ENCODE measurements at regions not wholly inside any gene's neighbourhood (a gene's known extent, or its start where the extent isn't known, plus 50 kb on each side); places are given as distances from the start of the nearest gene placed in this dataset.

GRCh38 chr3:36165509-36166290 is 214.6 kb upstream of the STAC start:
- no peak for TF ChIP-seq CTCF (IDR thresholded peaks at IDR 0.05; ENCODE audit: control insufficient read depth, insufficient read depth, low read depth, low read length, missing control alignments)
- DNase-seq (ENCODE audit: low read depth): no peak
- no peak overlapping the region for H3K4me3 ChIP-seq (ENCODE audit: control insufficient read depth, low read depth, low read length)

GRCh38 chr3:36166477-36166876 is 213.8 kb upstream of the STAC start:
- peak; percentile 8 for DNase-seq (ENCODE audit: low read depth)
- TF ChIP-seq CTCF (IDR thresholded peaks at IDR 0.05; ENCODE audit: control insufficient read depth, insufficient read depth, low read depth, low read length, missing control alignments): no peak
- no peak overlapping the region for H3K4me3 ChIP-seq (ENCODE audit: control insufficient read depth, low read depth, low read length)

- H3K4me3 ChIP-seq (ENCODE audit: control insufficient read depth, low read depth, low read length): no peak overlapping the region
- no peak for DNase-seq (ENCODE audit: low read depth)
- TF ChIP-seq CTCF (IDR thresholded peaks at IDR 0.05; ENCODE audit: control insufficient read depth, insufficient read depth, low read depth, low read length, missing control alignments): no peak
These were observed 207.6 kb upstream of the STAC start for GRCh38 chr3:36172699-36173098.

GRCh38 chr3:36175113-36175812 is 205.0 kb upstream of the STAC start:
- no peak for TF ChIP-seq CTCF (IDR thresholded peaks at IDR 0.05; ENCODE audit: control insufficient read depth, insufficient read depth, low read depth, low read length, missing control alignments)
- no peak overlapping the region for H3K4me3 ChIP-seq (ENCODE audit: control insufficient read depth, low read depth, low read length)
- DNase-seq (ENCODE audit: low read depth): no peak

GRCh38 chr3:36175916-36176461 is 204.3 kb upstream of the STAC start:
- DNase-seq (ENCODE audit: low read depth): no peak
- H3K4me3 ChIP-seq (ENCODE audit: control insufficient read depth, low read depth, low read length): no peak overlapping the region
- no peak for TF ChIP-seq CTCF (IDR thresholded peaks at IDR 0.05; ENCODE audit: control insufficient read depth, insufficient read depth, low read depth, low read length, missing control alignments)

GRCh38 chr3:36178018-36178417 is 202.3 kb upstream of the STAC start:
- no peak overlapping the region for H3K4me3 ChIP-seq (ENCODE audit: control insufficient read depth, low read depth, low read length)
- DNase-seq (ENCODE audit: low read depth): no peak
- TF ChIP-seq CTCF (IDR thresholded peaks at IDR 0.05; ENCODE audit: control insufficient read depth, insufficient read depth, low read depth, low read length, missing control alignments): no peak
